Breast epithelium (tissue), 3 donors: ENCODE measurements at regions not wholly inside any gene's neighbourhood (a gene's known extent, or its start where the extent isn't known, plus 50 kb on each side); places are given as distances from the start of the nearest gene placed in this dataset.
"Not testable (repeated sequence)": the region's sequence is repeated elsewhere in the genome, so short reads cannot be mapped to it uniquely, and the experiment has no call there.

ENCODE experiments used
- CTCF ChIP-seq, 3 donors: fragments of 450-650 bp; IDR thresholded peaks; one replicate each; pipeline ENCODE4 v1.5.1; 2016 to 2017; ENCODE audit warnings: antibody characterized with exemption in 3 of 3, mild to moderate bottlenecking in 3 of 3, moderate library complexity in 3 of 3
- POLR2A ChIP-seq: fragments of 450-650 bp; IDR thresholded peaks from one replicate; pipeline ENCODE4 v1.6.1; 2016; ENCODE audit warnings: antibody characterized with exemption, mild to moderate bottlenecking, moderate library complexity
- POLR2AphosphoS5 ChIP-seq, 3 donors: sonication (generic); formaldehyde crosslinking; IDR thresholded peaks; one replicate each; pipeline ENCODE4 v1.6.1; 2017; ENCODE audit warnings: antibody characterized with exemption in 3 of 3

- TF ChIP-seq CTCF (IDR thresholded peaks at IDR 0.05); POLR2AphosphoS5 (IDR thresholded peaks at IDR 0.05); POLR2A: not testable (repeated sequence)
Observed at GRCh38 chr15:22272286-22273160, 186.2 kb upstream of the GOLGA6L22 start.
